ENCODE measurements at regions not wholly inside any gene's neighbourhood (a gene's known extent, or its start where the extent isn't known, plus 50 kb on each side); places are given as distances from the start of the nearest gene placed in this dataset.
A peak's percentile ranks its signal among the peaks of the same experiment; 100 is the strongest.
"Not testable (repeated sequence)": the region's sequence is repeated elsewhere in the genome, so short reads cannot be mapped to it uniquely, and the experiment has no call there.

GRCh38 chr3:139127101-139127500, 82.4 kb upstream of the PRR23C start (continued):
- TF ChIP-seq, protein P1, sequence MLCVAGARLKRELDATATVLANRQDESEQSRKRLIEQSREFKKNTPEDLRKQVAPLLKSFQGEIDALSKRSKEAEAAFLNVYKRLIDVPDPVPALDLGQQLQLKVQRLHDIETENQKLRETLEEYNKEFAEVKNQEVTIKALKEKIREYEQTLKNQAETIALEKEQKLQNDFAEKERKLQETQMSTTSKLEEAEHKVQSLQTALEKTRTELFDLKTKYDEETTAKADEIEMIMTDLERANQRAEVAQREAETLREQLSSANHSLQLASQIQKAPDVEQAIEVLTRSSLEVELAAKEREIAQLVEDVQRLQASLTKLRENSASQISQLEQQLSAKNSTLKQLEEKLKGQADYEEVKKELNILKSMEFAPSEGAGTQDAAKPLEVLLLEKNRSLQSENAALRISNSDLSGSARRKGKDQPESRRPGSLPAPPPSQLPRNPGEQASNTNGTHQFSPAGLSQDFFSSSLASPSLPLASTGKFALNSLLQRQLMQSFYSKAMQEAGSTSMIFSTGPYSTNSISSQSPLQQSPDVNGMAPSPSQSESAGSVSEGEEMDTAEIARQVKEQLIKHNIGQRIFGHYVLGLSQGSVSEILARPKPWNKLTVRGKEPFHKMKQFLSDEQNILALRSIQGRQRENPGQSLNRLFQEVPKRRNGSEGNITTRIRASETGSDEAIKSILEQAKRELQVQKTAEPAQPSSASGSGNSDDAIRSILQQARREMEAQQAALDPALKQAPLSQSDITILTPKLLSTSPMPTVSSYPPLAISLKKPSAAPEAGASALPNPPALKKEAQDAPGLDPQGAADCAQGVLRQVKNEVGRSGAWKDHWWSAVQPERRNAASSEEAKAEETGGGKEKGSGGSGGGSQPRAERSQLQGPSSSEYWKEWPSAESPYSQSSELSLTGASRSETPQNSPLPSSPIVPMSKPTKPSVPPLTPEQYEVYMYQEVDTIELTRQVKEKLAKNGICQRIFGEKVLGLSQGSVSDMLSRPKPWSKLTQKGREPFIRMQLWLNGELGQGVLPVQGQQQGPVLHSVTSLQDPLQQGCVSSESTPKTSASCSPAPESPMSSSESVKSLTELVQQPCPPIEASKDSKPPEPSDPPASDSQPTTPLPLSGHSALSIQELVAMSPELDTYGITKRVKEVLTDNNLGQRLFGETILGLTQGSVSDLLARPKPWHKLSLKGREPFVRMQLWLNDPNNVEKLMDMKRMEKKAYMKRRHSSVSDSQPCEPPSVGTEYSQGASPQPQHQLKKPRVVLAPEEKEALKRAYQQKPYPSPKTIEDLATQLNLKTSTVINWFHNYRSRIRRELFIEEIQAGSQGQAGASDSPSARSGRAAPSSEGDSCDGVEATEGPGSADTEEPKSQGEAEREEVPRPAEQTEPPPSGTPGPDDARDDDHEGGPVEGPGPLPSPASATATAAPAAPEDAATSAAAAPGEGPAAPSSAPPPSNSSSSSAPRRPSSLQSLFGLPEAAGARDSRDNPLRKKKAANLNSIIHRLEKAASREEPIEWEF (IDR thresholded peaks at IDR 0.05; ENCODE audit: insufficient replicate concordance, low read depth, low read length), result peak; percentile 43
- TF ChIP-seq, protein P2, sequence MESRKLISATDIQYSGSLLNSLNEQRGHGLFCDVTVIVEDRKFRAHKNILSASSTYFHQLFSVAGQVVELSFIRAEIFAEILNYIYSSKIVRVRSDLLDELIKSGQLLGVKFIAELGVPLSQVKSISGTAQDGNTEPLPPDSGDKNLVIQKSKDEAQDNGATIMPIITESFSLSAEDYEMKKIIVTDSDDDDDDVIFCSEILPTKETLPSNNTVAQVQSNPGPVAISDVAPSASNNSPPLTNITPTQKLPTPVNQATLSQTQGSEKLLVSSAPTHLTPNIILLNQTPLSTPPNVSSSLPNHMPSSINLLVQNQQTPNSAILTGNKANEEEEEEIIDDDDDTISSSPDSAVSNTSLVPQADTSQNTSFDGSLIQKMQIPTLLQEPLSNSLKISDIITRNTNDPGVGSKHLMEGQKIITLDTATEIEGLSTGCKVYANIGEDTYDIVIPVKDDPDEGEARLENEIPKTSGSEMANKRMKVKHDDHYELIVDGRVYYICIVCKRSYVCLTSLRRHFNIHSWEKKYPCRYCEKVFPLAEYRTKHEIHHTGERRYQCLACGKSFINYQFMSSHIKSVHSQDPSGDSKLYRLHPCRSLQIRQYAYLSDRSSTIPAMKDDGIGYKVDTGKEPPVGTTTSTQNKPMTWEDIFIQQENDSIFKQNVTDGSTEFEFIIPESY (IDR thresholded peaks at IDR 0.05), result no peak
- TF ChIP-seq HCFC1 (IDR thresholded peaks at IDR 0.05; ENCODE audit: low read length) (no peak), SMAD5 (IDR thresholded peaks at IDR 0.05; ENCODE audit: low read depth) (no peak), RUNX3 (IDR thresholded peaks at IDR 0.05; ENCODE audit: low read length) (peak; percentile 24; the same call in 1 of the 2 replicates), SP1 (IDR thresholded peaks at IDR 0.05; ENCODE audit: low read depth, low read length) (no peak)

DNA sequence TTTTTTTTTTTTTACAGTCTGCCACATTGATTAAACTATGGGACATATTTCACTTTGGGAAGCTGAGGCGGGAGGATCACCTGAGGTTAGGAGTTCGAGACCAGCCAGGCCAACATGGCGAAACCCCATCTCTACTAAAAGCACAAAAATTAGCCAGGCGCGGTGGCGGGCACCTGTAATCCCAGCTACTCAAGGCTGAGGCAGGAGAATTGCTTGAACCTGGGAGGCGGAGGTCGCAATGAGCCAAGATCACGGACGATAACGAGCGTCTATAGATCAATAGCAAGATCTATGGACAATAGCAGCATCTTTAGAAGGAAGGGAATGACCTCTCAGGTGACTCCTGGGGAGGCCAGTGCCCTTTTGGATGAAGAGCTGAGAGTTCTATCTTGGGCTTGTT, 82.9 kb upstream of the PRR23C start:
- H3K4me1 ChIP-seq (ENCODE audit: control insufficient read depth, insufficient read depth, low read length); H3K36me3 ChIP-seq (ENCODE audit: control insufficient read depth in 2 of 2, insufficient read depth in 2 of 2, low read length in 1 of 2); BruUV-seq (replicated peaks); H3K27ac ChIP-seq (ENCODE audit: control insufficient read depth, insufficient read depth); H3K79me2 ChIP-seq (ENCODE audit: control insufficient read depth, insufficient read depth, low read length); ATAC-seq; H3K4me2 ChIP-seq (ENCODE audit: control insufficient read depth, insufficient read depth); H3K9me3 ChIP-seq (replicated peaks; ENCODE audit: control insufficient read depth, insufficient read depth, low read length); H2AFZ ChIP-seq (ENCODE audit: control insufficient read depth, low read depth, low read length); POLR2A ChIA-PET; CTCF ChIA-PET; H4K20me1 ChIP-seq (ENCODE audit: control insufficient read depth, insufficient read depth); H3K9ac ChIP-seq (ENCODE audit: control insufficient read depth, insufficient read depth, low read length); in situ Hi-C loops (cut with MboI); FAIRE-seq; H3K27me3 ChIP-seq (replicated peaks in 1 of 2; ENCODE audit: control insufficient read depth in 2 of 2, insufficient read depth in 2 of 2, low read length in 1 of 2); RAD21 ChIA-PET (ENCODE audit: unreplicated experiment); H3K4me3 ChIP-seq; intact Hi-C loops (cut with micrococcal nuclease; ENCODE audit: unreplicated experiment); DNase-seq (ENCODE audit: low read depth, low spot score): not testable (repeated sequence)
- SMC1A ChIA-PET (ENCODE audit: uncharacterized antibody, unreplicated experiment), result interaction anchor here (0.5 to 0.9 kb wide), 2 partner anchors 11 to 71 kb away, joined by 3 to 4 read pairs; no protein-coding TSS in a partner anchor
- WGBS (ENCODE audit: insufficient coverage, insufficient replicate concordance, low lambda C conversion rate, missing lambda C conversion rate), result 51% methylated on average over 12 of the region's 12 CpGs

Measured in GM12878 (cell line).